Small intestine (tissue), 7 donors: ENCODE measurements at regions not wholly inside any gene's neighbourhood (a gene's known extent, or its start where the extent isn't known, plus 50 kb on each side); places are given as distances from the start of the nearest gene placed in this dataset.
A peak's percentile ranks its signal among the peaks of the same experiment; 100 is the strongest.

ENCODE experiments used
- DNase-seq, 2 donors: peaks; one replicate each; pipeline versions ENCODE4 v3.0.0 to v3.0.0-alpha.2; 2013
- FAIRE-seq: peaks from 2 replicates; lab custom pipeline; 2012; peaks lifted over from hg19 to GRCh38; lab: Jason Lieb, UNC
- H3K27ac ChIP-seq, 3 donors: one replicate each; pipeline ENCODE4 v1.5.1; 2013; ENCODE audit warnings: low read length in 2 of 3, mild to moderate bottlenecking in 2 of 3, control low read depth in 1 of 3, inconsistent platforms in 1 of 3, low read depth in 1 of 3, moderate library complexity in 1 of 3
- H3K27me3 ChIP-seq, 3 donors: one replicate each; pipeline ENCODE4 v1.6.1; 2013; ENCODE audit warnings: low read length in 3 of 3, inconsistent platforms in 1 of 3; ENCODE audit not compliant: control insufficient read depth in 3 of 3, insufficient read depth in 3 of 3
- H3K36me3 ChIP-seq, 3 donors: one replicate each; pipeline ENCODE4 v1.6.1; 2013; ENCODE audit warnings: low read length in 3 of 3, inconsistent platforms in 1 of 3, low read depth in 1 of 3, mild to moderate bottlenecking in 1 of 3, moderate library complexity in 1 of 3; ENCODE audit not compliant: control insufficient read depth in 3 of 3, insufficient read depth in 2 of 3
- H3K4me1 ChIP-seq, 3 donors: one replicate each; pipeline ENCODE4 v1.6.1; 2013; ENCODE audit warnings: low read length in 2 of 3, inconsistent platforms in 1 of 3, low read depth in 1 of 3, mild to moderate bottlenecking in 1 of 3, moderate library complexity in 1 of 3; ENCODE audit not compliant: control insufficient read depth in 3 of 3, insufficient read depth in 2 of 3
- H3K4me3 ChIP-seq, 3 donors: one replicate each; pipeline ENCODE4 v1.5.1; 2013; ENCODE audit warnings: low read length in 3 of 3, control low read depth in 1 of 3, inconsistent platforms in 1 of 3, low read depth in 1 of 3, mild to moderate bottlenecking in 1 of 3, moderate library complexity in 1 of 3
- H3K9me3 ChIP-seq, 2 donors: one replicate each; pipeline ENCODE4 v1.6.1; 2013; ENCODE audit warnings: low read depth in 1 of 2, low read length in 1 of 2; ENCODE audit not compliant: control insufficient read depth in 2 of 2, insufficient read depth in 1 of 2
- WGBS, 3 donors: extraction: QIAGEN DNeasy Blood & Tissue Kit; methylation state at CpG; one replicate each; pipeline ENCODE4 v1.1.7; 2013; 5-methylcytosine and 5-hydroxymethylcytosine counted together
- donor health status: healthy with polysubstance abuse.
- donor health status: control.
- donor health status: control.
- donor health status: Bipolar disorder and iron deficiency.
- donor health status: healthy.

DNA sequence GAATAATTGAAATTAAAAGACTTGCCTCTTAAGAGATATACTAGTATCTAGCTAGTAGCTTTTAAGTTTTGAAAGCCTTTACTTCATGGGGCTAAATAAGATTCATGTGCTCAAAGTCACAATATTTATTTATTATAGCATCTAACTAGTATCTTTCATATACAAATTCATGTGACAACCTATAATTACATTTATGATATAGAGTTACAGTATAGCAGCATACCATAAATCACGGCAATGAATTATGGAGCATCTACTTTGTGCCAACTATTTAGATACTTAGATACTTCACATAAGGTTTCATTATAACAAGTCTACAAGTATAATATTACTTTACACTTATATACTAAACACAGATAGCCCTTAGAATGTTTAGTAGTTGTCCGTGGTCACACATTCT lies 229.4 kb downstream of the TPRG1 start:
- 85 to 96% (median 92%) methylated on average over 2 of the region's 2 CpGs for WGBS, 3 donors
- DNase-seq (no peak), FAIRE-seq (no peak)
- Histone ChIP-seq H3K27me3 (no peaks in the 10 kb centered on the region), H3K36me3 (no peaks in the 10 kb centered on the region), H3K4me3 (no peak overlapping the region), H3K27ac (no peak overlapping the region), H3K9me3 (no peaks in the 10 kb centered on the region), H3K4me1 (no peaks in the 10 kb centered on the region)

- WGBS, 3 donors: 79 to 84% (median 84%) methylated on average over 5 of the region's 5 CpGs
- H3K4me1 ChIP-seq: no peaks in the 10 kb centered on the region
- no peaks in the 10 kb centered on the region for H3K36me3 ChIP-seq
- H3K27me3 ChIP-seq: no peaks in the 10 kb centered on the region
- DNase-seq (no peak), FAIRE-seq (no peak)
- no peaks in the 10 kb centered on the region for H3K9me3 ChIP-seq
- no peak overlapping the region for H3K27ac ChIP-seq
- no peak overlapping the region for H3K4me3 ChIP-seq
Observed at GRCh38 chr3:189403194-189403593, 228.0 kb upstream of the TP63 start.

- Histone ChIP-seq H3K36me3 (no peaks in the 10 kb centered on the region), H3K4me3 (no peak overlapping the region), H3K27me3 (no peaks in the 10 kb centered on the region), H3K9me3 (no peaks in the 10 kb centered on the region), H3K4me1 (no peaks in the 10 kb centered on the region), H3K27ac (no peak overlapping the region)
- DNase-seq (no peak), FAIRE-seq (no peak)
Observed at GRCh38 chr3:189404024-189404423, 227.2 kb upstream of the TP63 start.

- Histone ChIP-seq H3K9me3 (no peaks in the 10 kb centered on the region), H3K27ac (no peak overlapping the region), H3K36me3 (no peaks in the 10 kb centered on the region), H3K4me1 (no peaks in the 10 kb centered on the region), H3K27me3 (no peaks in the 10 kb centered on the region), H3K4me3 (no peak overlapping the region)
- no peak for FAIRE-seq
- 73 to 90% (median 87%) methylated on average over 3 of the region's 3 CpGs for WGBS, 3 donors
- no peak for DNase-seq
Observed at GRCh38 chr3:189404797-189405484, 226.2 kb upstream of the TP63 start.

DNA sequence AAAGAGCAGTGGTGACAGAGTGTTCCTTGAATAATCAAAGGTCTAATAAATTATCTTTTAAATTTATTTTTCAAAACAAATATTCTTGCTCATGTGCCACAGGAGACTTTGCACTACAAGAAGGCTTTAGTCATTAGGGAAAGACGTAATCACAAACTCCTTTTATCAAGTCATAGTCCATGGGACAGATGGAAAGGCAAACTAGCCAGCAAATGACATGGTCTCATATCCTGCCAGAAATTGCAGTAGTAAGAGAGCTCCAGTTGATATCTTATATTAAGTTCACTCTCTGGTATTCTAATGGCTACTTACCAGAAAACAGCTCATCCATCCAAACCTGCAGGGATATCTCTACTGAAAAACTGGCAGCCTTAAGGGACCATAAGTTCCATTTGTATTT lies 225.0 kb upstream of the TP63 start:
- H3K36me3 ChIP-seq: no peaks in the 10 kb centered on the region
- H3K27me3 ChIP-seq: no peaks in the 10 kb centered on the region
- DNase-seq (peak; percentile 5 to 84), FAIRE-seq (peak; percentile 10)
- H3K27ac ChIP-seq: no peak overlapping the region
- WGBS, 3 donors: 14 to 58% (median 34%) methylated on average over 1 of the region's 1 CpG
- H3K4me1 ChIP-seq: no peaks in the 10 kb centered on the region
- no peaks in the 10 kb centered on the region for H3K9me3 ChIP-seq
- no peak overlapping the region for H3K4me3 ChIP-seq

DNA sequence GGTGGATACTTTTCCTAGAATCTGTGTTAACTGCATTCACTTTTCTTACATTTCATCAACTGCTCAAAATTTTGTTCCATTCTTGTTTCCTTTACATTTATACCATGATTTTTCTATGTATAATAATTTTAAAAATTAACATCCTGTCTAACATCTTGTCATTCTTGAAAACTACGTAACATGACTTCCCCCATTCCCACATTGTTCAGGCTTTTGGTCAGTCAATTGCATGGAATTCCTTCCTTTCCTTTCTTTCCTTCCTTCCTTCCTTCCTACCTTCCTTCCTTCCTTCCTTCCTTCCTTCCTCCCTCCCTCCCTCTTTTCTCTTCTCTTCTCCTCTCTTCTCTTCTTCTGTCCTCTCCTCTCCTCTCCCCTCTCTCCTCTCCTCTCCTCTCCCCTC lies 220.7 kb upstream of the TP63 start:
- H3K4me1 ChIP-seq: no peaks in the 10 kb centered on the region
- H3K27me3 ChIP-seq: no peaks in the 10 kb centered on the region
- no peaks in the 10 kb centered on the region for H3K9me3 ChIP-seq
- no peak for DNase-seq
- no peak for FAIRE-seq
- no peak overlapping the region for H3K27ac ChIP-seq
- no peak overlapping the region for H3K4me3 ChIP-seq
- WGBS, 3 donors: 89 to 100% (median 97%) methylated on average over 1 of the region's 1 CpG
- H3K36me3 ChIP-seq: no peaks in the 10 kb centered on the region

- Histone ChIP-seq H3K4me3 (no peak overlapping the region), H3K4me1 (no peaks in the 10 kb centered on the region), H3K9me3 (no peaks in the 10 kb centered on the region), H3K27me3 (no peaks in the 10 kb centered on the region), H3K36me3 (no peaks in the 10 kb centered on the region), H3K27ac (no peak overlapping the region)
- 59 to 79% (median 72%) methylated on average over 3 of the region's 3 CpGs for WGBS, 3 donors
- no peak for DNase-seq
- FAIRE-seq: no peak
Observed at GRCh38 chr3:189419038-189419437, 212.2 kb upstream of the TP63 start.

DNA sequence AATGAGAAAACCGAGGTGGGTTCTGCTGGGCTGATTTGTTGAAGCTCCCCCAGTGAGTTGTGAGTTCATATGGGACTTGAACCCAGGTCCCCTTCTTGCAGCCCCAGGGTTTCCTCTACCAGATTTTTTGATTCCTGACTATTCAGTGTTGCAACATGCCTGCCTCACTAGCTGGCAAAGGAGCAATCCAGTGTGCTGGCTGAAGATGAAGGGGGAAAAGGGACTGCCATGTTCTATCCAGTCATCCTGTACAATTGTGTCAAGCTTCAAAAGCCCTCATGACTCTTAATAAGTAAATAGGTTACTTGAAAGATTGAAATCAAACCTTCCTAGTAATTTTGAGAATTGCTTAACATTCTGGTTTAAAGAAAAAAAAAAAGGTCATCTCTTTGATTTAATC lies 211.5 kb upstream of the TP63 start:
- WGBS, 3 donors: 59 to 86% (median 76%) methylated on average over 1 of the region's 1 CpG
- no peaks in the 10 kb centered on the region for H3K9me3 ChIP-seq
- no peaks in the 10 kb centered on the region for H3K27me3 ChIP-seq
- no peaks in the 10 kb centered on the region for H3K36me3 ChIP-seq
- H3K4me3 ChIP-seq: no peak overlapping the region
- FAIRE-seq: no peak
- no peaks in the 10 kb centered on the region for H3K4me1 ChIP-seq
- no peak for DNase-seq
- H3K27ac ChIP-seq: no peak overlapping the region

DNA sequence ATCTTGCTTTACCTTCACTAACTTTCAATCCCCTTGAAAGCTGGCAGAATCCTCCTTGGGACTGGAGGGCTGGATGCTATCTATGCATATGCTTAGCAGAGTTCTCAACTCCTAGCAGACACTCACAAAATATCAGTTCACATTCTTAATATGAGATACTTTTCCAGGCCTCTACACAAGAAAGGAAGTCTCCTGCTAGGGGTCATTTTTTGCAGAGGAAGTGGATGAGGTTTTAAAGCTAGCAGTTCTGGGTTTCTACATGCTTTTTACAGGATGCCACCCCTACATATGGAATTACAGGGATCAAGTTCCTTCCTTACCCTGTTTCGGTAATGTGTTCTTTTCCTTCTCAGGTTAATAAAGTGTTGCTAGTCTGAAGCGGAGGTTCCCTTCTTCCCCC lies 206.3 kb upstream of the TP63 start:
- Histone ChIP-seq H3K4me3 (no peak overlapping the region), H3K9me3 (no peaks in the 10 kb centered on the region), H3K27ac (no peak overlapping the region), H3K4me1 (no peaks in the 10 kb centered on the region), H3K27me3 (no peaks in the 10 kb centered on the region), H3K36me3 (no peaks in the 10 kb centered on the region)
- DNase-seq (no peak), FAIRE-seq (no peak)
- WGBS, 3 donors: 90 to 97% (median 91%) methylated on average over 2 of the region's 2 CpGs
